ENCODE measurements at regions not wholly inside any gene's neighbourhood (a gene's known extent, or its start where the extent isn't known, plus 50 kb on each side); places are given as distances from the start of the nearest gene placed in this dataset.

- TF ChIP-seq CTCF (IDR thresholded peaks at IDR 0.05; ENCODE audit: low read depth, low read length, poor library complexity, severe bottlenecking) (no peak), EZH2phosphoT487 (IDR thresholded peaks at IDR 0.05; ENCODE audit: borderline replicate concordance, low read length) (no peak)
Observed at GRCh38 chr4:36763814-36764213, 480.7 kb upstream of the NWD2 start.
